HG03378 (cell line): ENCODE measurements at regions not wholly inside any gene's neighbourhood (a gene's known extent, or its start where the extent isn't known, plus 50 kb on each side); places are given as distances from the start of the nearest gene placed in this dataset.

Experiments used
- ATAC-seq: cut with Tn5 transposase; IDR thresholded peaks from one replicate; pipeline ENCODE4 v1.9.1; 2021; ENCODE audit warnings: mild to moderate bottlenecking, moderate library complexity; ENCODE audit not compliant: unreplicated experiment

- ATAC-seq = no peak
Measured at GRCh38 chr5:61820836-61821235, 485.2 kb upstream of the KIF2A start.

- ATAC-seq = no peak
Measured at GRCh38 chr5:61821561-61821960, 484.4 kb upstream of the KIF2A start.

- no peak for ATAC-seq
Measured at GRCh38 chr5:61822584-61822983, 483.4 kb upstream of the KIF2A start.

GRCh38 chr5:61823065-61823464, 482.9 kb upstream of the KIF2A start:
- ATAC-seq = no peak

- ATAC-seq = no peak
Measured at GRCh38 chr5:61823781-61824180, 482.2 kb upstream of the KIF2A start.

- no peak for ATAC-seq
Measured at GRCh38 chr5:61824396-61824795, 481.6 kb upstream of the KIF2A start.

GRCh38 chr5:61827445-61827975, 478.5 kb upstream of the KIF2A start:
- no peak for ATAC-seq

- no peak for ATAC-seq
Measured at GRCh38 chr5:61828856-61829255, 477.1 kb upstream of the KIF2A start.

- no peak for ATAC-seq
Measured at GRCh38 chr5:61831736-61832135, 474.3 kb upstream of the KIF2A start.

- no peak for ATAC-seq
Measured at GRCh38 chr5:61837788-61838187, 468.2 kb upstream of the KIF2A start.

- no peak for ATAC-seq
Measured at GRCh38 chr5:61840361-61840760, 465.6 kb upstream of the KIF2A start.

- no peak for ATAC-seq
Measured at GRCh38 chr5:61842840-61843239, 463.2 kb upstream of the KIF2A start.

GRCh38 chr5:61850696-61851095, 455.3 kb upstream of the KIF2A start:
- ATAC-seq = no peak

- no peak for ATAC-seq
Measured at GRCh38 chr5:61854531-61854930, 451.5 kb upstream of the KIF2A start.

GRCh38 chr5:61860978-61861377, 445.0 kb upstream of the KIF2A start:
- ATAC-seq = no peak

GRCh38 chr5:61866930-61867329, 439.1 kb upstream of the KIF2A start:
- ATAC-seq = peak; percentile 93

GRCh38 chr5:61869333-61869732, 436.7 kb upstream of the KIF2A start:
- no peak for ATAC-seq

GRCh38 chr5:61878471-61878870, 427.5 kb upstream of the KIF2A start:
- ATAC-seq = no peak

- no peak for ATAC-seq
Measured at GRCh38 chr5:61881821-61882487, 424.1 kb upstream of the KIF2A start.

- no peak for ATAC-seq
Measured at GRCh38 chr5:61882901-61883500, 423.0 kb upstream of the KIF2A start.

- no peak for ATAC-seq
Measured at GRCh38 chr5:61884252-61884855, 421.7 kb upstream of the KIF2A start.

- ATAC-seq = no peak
Measured at GRCh38 chr5:61886214-61886613, 419.8 kb upstream of the KIF2A start.
